Cardiac fibroblast (primary cell): ENCODE measurements at regions not wholly inside any gene's neighbourhood (a gene's known extent, or its start where the extent isn't known, plus 50 kb on each side); places are given as distances from the start of the nearest gene placed in this dataset.

Experiments
- DNase-seq, 2 donors: peaks; one replicate each; pipeline versions ENCODE4 v3.0.0 to v3.0.0-alpha.2; 2010; ENCODE audit warnings: low read depth in 2 of 2
- H3K4me3 ChIP-seq, 2 donors: replicated peaks in 1 of 2; 1 replicate in 1 of 2; 2 replicates in 1 of 2; pipeline ENCODE4 v1.5.1; 2011; ENCODE audit warnings: low read depth in 2 of 2, low read length in 2 of 2, mild to moderate bottlenecking in 2 of 2, moderate library complexity in 1 of 2
- TF ChIP-seq, protein P1 (sequence below): IDR thresholded peaks from one replicate; pipeline ENCODE4 v1.5.1; 2011; ENCODE audit warnings: low read depth, mild to moderate bottlenecking, low read length, inconsistent platforms

DNA sequence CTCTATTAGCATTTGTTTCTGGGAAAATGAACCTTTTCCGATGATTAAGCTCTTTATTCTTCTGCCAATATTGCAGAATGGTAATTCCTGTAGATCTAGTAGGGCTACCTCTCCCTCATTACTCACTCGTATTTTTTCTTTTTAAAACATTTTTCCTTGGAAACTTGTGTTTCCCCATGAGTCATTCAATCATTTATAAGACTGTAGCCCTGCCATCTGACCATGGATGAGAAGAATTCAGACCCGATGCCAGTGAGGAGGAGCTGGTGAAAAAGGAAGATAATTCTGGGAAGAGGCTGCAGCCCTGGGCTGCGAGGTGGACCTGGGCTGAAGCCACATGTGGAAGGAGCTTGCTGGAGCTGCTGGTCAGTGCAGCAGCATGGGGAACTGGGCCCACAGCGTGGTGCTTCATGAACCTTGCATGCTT lies 242.8 kb downstream of the KLF6 start:
- DNase-seq = peak; percentile 81 to 83
- H3K4me3 ChIP-seq = no peak overlapping the region
- TF ChIP-seq, protein P1, sequence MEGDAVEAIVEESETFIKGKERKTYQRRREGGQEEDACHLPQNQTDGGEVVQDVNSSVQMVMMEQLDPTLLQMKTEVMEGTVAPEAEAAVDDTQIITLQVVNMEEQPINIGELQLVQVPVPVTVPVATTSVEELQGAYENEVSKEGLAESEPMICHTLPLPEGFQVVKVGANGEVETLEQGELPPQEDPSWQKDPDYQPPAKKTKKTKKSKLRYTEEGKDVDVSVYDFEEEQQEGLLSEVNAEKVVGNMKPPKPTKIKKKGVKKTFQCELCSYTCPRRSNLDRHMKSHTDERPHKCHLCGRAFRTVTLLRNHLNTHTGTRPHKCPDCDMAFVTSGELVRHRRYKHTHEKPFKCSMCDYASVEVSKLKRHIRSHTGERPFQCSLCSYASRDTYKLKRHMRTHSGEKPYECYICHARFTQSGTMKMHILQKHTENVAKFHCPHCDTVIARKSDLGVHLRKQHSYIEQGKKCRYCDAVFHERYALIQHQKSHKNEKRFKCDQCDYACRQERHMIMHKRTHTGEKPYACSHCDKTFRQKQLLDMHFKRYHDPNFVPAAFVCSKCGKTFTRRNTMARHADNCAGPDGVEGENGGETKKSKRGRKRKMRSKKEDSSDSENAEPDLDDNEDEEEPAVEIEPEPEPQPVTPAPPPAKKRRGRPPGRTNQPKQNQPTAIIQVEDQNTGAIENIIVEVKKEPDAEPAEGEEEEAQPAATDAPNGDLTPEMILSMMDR = no peak

DNA sequence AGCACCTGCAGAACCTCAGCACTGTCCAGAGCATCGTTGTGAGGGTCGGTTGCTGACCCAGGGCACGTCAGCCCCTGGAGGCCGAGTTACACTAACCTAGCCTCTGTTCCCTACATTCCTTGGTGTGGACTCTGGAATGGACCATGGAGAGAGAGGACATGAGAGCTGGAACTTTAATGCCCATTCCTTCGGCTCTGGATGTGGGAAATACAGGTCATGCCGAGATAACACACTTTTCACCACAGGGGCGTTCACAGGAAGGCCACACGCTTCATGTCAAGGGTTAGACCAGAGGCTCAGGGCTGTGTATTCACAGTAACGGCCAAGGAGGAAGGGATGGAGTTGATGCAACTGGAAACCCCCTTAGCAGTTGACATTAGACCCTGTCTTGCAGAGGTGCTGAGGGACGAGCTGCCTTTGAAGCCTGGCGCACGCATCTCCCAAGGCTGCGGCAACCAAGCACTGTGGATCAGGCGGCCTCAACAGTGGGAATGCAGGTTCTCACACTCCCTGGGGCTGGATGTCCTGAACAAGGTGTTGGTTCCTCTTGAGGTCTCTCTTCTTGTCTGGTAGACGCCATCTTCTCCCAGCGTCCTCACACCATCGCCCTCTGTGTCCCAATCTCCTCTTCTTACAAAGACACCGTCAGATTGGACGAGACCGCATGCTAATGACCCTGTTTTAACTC lies 245.2 kb downstream of the KLF6 start:
- TF ChIP-seq, protein P1 = no peak
- H3K4me3 ChIP-seq = no peak overlapping the region
- DNase-seq = no peak

DNA sequence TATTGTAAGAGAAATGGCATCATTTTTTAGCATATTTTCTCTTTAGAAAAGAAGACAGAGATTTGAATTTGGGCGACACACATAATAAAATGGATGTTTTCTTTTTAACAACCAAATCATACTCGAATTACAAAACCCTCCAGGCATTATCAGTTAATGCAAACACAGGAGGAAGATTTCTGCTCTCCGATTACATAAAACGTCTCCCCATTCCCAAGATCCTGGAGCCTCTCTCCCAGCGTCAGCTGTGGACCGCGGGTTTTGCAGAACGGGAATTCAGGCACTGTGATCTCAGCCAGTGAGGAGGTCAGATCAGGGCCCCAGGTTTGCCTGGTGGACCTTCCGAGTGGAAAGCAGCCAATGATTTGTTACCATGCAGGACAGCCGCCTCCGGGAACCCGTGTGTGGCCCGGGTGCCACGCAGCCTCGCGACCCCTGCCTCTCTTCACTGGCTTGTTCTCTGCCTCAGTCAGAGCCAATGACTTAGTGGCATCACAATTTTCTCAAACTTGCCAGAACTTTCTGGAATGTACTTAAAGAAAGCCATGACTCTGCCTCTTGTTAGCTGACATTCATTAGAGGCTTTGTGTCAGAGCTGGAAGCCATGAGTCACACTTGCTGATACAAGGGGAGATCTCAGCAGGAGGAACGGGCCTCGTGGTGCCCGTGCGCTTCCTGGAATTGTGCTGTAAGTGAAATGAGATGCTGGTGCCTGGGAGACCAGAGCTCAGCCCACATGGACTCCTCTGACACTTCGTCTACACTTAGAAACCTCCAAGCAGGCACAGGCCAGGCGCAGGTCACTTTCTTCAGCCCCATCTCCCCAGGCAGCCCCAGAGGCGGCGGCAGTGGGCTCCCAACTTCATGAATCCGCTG lies 246.1 kb downstream of the KLF6 start:
- DNase-seq = peak; percentile 96 to 98
- TF ChIP-seq, protein P1 = no peak
- no peak overlapping the region for H3K4me3 ChIP-seq

DNA sequence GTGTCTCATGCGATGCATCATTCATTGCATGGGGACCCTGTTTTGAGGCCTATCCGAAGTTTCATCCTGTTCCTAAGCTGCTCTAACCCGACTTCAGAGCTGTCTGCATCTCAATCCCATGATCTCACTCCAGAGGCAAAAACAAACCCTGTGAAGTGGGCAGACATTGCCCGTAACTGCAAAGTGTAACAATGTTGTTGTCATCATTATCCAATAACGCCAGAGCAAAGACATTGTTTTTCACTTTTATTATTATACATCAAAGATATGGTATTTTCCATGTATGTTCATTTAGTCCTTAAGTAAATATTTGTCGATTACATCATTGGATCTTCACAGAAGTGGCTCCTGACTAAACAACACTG lies 246.7 kb downstream of the KLF6 start:
- DNase-seq = peak; percentile 15 to 40
- H3K4me3 ChIP-seq = no peak overlapping the region
- TF ChIP-seq, protein P1 = no peak

DNA sequence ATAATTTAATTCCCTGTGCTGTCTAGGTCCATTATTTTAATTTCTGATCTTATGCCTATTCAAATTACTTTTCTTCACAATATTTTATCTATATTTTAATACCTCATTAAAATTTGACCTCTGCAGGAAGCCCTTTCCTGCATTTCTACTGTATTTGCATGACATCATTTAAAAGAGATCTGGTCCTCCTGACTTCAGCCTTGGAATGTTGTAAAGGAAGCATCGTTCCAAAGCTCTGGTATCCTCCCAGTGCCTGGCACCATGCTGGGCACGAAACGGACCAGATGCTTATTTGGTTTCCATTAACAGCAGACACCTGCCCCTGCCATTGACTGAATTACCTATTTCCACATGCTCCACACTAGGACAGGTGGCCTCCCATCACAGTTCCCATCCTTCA lies 247.5 kb downstream of the KLF6 start:
- no peak for DNase-seq
- H3K4me3 ChIP-seq = no peak overlapping the region
- TF ChIP-seq, protein P1 = no peak

DNA sequence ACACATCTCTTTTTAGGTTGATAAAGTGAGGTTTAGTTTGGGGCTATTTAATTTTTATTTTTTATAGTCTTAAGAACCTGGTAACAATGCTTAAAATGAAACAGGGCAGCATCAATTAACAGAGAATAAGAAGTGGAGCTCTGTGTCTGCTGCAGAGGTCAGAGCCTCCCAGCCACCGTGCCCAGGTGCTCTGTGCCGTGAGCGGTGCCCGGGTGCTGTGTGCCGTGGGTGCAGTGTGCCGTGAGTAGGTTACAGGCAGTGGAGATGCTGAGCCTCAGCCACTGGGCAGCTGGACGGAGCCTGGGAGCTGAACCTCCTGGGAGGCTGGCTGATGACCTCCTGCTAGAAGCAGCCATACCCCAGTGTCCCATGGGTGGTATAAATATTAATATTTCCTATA lies 250.0 kb downstream of the KLF6 start:
- no peak overlapping the region for H3K4me3 ChIP-seq
- TF ChIP-seq, protein P1 = no peak
- no peak for DNase-seq
